Neural cell (in vitro differentiated cells): ENCODE measurements at regions not wholly inside any gene's neighbourhood (a gene's known extent, or its start where the extent isn't known, plus 50 kb on each side); places are given as distances from the start of the nearest gene placed in this dataset.

Experiments used
- H2AFZ ChIP-seq: fragments of 200-600, 300-800 bp; sonication (generic), shearing (Covaris generic); 2 replicates; pipeline ENCODE4 v1.6.0; 2014; ENCODE audit warnings: low read depth, mild to moderate bottlenecking, antibody characterized with exemption, low read length, moderate library complexity
- H3F3A ChIP-seq: fragments of 200-600 bp; shearing (Covaris generic); 2 replicates; pipeline ENCODE4 v1.6.1; 2016; ENCODE audit warnings: mild to moderate bottlenecking, moderate library complexity, mixed read lengths, antibody characterized with exemption, low read length; ENCODE audit not compliant: insufficient read depth, poor library complexity, severe bottlenecking
- H3K27ac ChIP-seq: fragments of 200-600, 300-800 bp; sonication (generic), shearing (Covaris generic); 2 replicates; pipeline ENCODE4 v1.5.1; 2014; ENCODE audit warnings: mild to moderate bottlenecking, low read length, moderate library complexity
- H3K27me3 ChIP-seq: fragments of 300-800, 200-600 bp; sonication (generic), shearing (Covaris generic); 2 replicates; pipeline ENCODE4 v1.6.0; 2014; ENCODE audit warnings: mild to moderate bottlenecking, low read depth, low read length, moderate library complexity; ENCODE audit not compliant: insufficient read depth
- H3K36me3 ChIP-seq: fragments of 300-800, 200-600 bp; sonication (generic), shearing (Covaris generic); 2 replicates; pipeline ENCODE4 v1.5.1; 2014; ENCODE audit warnings: mild to moderate bottlenecking, antibody characterized with exemption, low read length, moderate library complexity; ENCODE audit not compliant: insufficient read depth
- H3K4me2 ChIP-seq: fragments of 300-800, 200-600 bp; sonication (generic), shearing (Covaris generic); 2 replicates; pipeline ENCODE4 v1.6.0; 2014; ENCODE audit warnings: mild to moderate bottlenecking, low read length
- H3K4me3 ChIP-seq: fragments of 300-800, 200-600 bp; sonication (generic), shearing (Covaris generic); 2 replicates; pipeline ENCODE4 v1.5.1; 2014; ENCODE audit warnings: mild to moderate bottlenecking, low read length, moderate library complexity
- H3K79me2 ChIP-seq: fragments of 200-600 bp; shearing (Covaris generic); replicated peaks from 2 replicates; pipeline ENCODE4 v1.6.0; 2014; ENCODE audit warnings: mild to moderate bottlenecking, low read length, moderate library complexity; ENCODE audit not compliant: insufficient read depth
- H3K9ac ChIP-seq: fragments of 300-800, 200-600 bp; sonication (generic), shearing (Covaris generic); 2 replicates; pipeline ENCODE4 v1.6.1; 2016; ENCODE audit warnings: mild to moderate bottlenecking, low read length, mixed read lengths
- H3K9me2 ChIP-seq: fragments of 200-600 bp; shearing (Covaris generic); 2 replicates; pipeline ENCODE4 v1.6.1; 2016; ENCODE audit warnings: mild to moderate bottlenecking, low read length, mixed read lengths; ENCODE audit not compliant: insufficient read depth
- H3K9me3 ChIP-seq: fragments of 200-600, 300-800 bp; sonication (generic), shearing (Covaris generic); 2 replicates; pipeline ENCODE4 v1.6.1; 2016; ENCODE audit warnings: mild to moderate bottlenecking, mixed run types, low read length, moderate library complexity, mixed read lengths
- H4K20me1 ChIP-seq: fragments of 200-600 bp; shearing (Covaris generic); 2 replicates; pipeline ENCODE4 v1.6.1; 2016; ENCODE audit warnings: mild to moderate bottlenecking, mixed run types; ENCODE audit not compliant: insufficient read depth
- EP300 ChIP-seq: fragments of 450-650 bp; conservative IDR thresholded peaks from 2 replicates; pipeline ENCODE4 v1.6.1; 2014; ENCODE audit warnings: antibody characterized with exemption, mild to moderate bottlenecking, moderate library complexity; ENCODE audit not compliant: poor library complexity, severe bottlenecking
- EZH2 ChIP-seq: fragments of 200-600, 300-800 bp; shearing (Covaris generic), sonication (generic); IDR thresholded peaks from 2 replicates; pipeline ENCODE4 v1.6.1; 2014; ENCODE audit warnings: antibody characterized with exemption, low read length, borderline replicate concordance, mild to moderate bottlenecking; ENCODE audit not compliant: insufficient read depth, poor library complexity, severe bottlenecking
- MXI1 ChIP-seq: fragments of 450-650 bp; conservative IDR thresholded peaks from 2 replicates; pipeline ENCODE4 v1.6.1; 2014; ENCODE audit warnings: antibody characterized with exemption, mild to moderate bottlenecking; ENCODE audit not compliant: poor library complexity, severe bottlenecking
- POLR2AphosphoS5 ChIP-seq: IDR thresholded peaks from 2 replicates; pipeline ENCODE4 v1.6.1; 2012
- RAD21 ChIP-seq: fragments of 450-650 bp; conservative IDR thresholded peaks from 2 replicates; pipeline ENCODE4 v1.6.1; 2014; ENCODE audit warnings: antibody characterized with exemption, mild to moderate bottlenecking, moderate library complexity
- SMC3 ChIP-seq: fragments of 450-650 bp; conservative IDR thresholded peaks from 2 replicates; pipeline ENCODE4 v1.6.1; 2014; ENCODE audit warnings: antibody characterized with exemption, mild to moderate bottlenecking, moderate library complexity; ENCODE audit not compliant: poor library complexity
- TAF1 ChIP-seq: IDR thresholded peaks from 2 replicates; pipeline ENCODE4 v1.6.1; 2012; ENCODE audit warnings: low read depth
- TF ChIP-seq, protein P1 (sequence below): IDR thresholded peaks from 2 replicates; pipeline ENCODE4 v1.6.1; 2012; ENCODE audit warnings: borderline replicate concordance
- TF ChIP-seq, protein P2 (sequence below): fragments of 450-650 bp; IDR thresholded peaks from 2 replicates; pipeline ENCODE4 v1.5.1; 2014; ENCODE audit warnings: antibody characterized with exemption, mild to moderate bottlenecking, moderate library complexity; ENCODE audit not compliant: poor library complexity, severe bottlenecking

DNA sequence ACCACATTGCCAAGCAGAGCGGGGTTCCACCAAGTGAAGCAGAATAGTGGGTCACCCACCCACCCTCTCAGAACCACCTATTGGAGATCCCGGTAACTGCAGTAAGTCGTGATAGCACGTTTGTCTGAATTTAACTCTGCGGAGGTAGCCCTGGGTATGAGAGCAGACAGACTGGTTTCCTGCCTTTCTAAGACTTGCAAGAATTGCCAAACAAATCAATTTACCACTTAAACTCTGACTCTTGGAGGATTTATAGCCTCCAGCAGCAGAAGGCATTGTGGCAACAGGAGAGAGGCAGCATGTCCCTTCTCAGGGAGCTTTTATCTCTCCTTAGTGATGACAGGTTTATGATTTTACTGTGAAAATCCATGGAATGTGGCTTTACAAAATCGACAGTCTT is 287.9 kb upstream of the FMN2 start:
- no peak overlapping the region for H3K4me2 ChIP-seq
- no peaks in the 10 kb centered on the region for H3K27me3 ChIP-seq
- no peak overlapping the region for H3K4me3 ChIP-seq
- no peaks in the 10 kb centered on the region for H3K9me2 ChIP-seq
- H3K9ac ChIP-seq: no peak overlapping the region
- H3F3A ChIP-seq: no peaks in the 10 kb centered on the region
- H3K36me3 ChIP-seq: no peaks in the 10 kb centered on the region
- no peaks in the 10 kb centered on the region for H3K79me2 ChIP-seq
- no peaks in the 10 kb centered on the region for H4K20me1 ChIP-seq
- no peaks in the 10 kb centered on the region for H3K9me3 ChIP-seq
- no peak overlapping the region for H3K27ac ChIP-seq
- H2AFZ ChIP-seq: no peak overlapping the region
- TF ChIP-seq, protein P1, sequence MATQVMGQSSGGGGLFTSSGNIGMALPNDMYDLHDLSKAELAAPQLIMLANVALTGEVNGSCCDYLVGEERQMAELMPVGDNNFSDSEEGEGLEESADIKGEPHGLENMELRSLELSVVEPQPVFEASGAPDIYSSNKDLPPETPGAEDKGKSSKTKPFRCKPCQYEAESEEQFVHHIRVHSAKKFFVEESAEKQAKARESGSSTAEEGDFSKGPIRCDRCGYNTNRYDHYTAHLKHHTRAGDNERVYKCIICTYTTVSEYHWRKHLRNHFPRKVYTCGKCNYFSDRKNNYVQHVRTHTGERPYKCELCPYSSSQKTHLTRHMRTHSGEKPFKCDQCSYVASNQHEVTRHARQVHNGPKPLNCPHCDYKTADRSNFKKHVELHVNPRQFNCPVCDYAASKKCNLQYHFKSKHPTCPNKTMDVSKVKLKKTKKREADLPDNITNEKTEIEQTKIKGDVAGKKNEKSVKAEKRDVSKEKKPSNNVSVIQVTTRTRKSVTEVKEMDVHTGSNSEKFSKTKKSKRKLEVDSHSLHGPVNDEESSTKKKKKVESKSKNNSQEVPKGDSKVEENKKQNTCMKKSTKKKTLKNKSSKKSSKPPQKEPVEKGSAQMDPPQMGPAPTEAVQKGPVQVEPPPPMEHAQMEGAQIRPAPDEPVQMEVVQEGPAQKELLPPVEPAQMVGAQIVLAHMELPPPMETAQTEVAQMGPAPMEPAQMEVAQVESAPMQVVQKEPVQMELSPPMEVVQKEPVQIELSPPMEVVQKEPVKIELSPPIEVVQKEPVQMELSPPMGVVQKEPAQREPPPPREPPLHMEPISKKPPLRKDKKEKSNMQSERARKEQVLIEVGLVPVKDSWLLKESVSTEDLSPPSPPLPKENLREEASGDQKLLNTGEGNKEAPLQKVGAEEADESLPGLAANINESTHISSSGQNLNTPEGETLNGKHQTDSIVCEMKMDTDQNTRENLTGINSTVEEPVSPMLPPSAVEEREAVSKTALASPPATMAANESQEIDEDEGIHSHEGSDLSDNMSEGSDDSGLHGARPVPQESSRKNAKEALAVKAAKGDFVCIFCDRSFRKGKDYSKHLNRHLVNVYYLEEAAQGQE: no peak
- TF ChIP-seq, protein P2, sequence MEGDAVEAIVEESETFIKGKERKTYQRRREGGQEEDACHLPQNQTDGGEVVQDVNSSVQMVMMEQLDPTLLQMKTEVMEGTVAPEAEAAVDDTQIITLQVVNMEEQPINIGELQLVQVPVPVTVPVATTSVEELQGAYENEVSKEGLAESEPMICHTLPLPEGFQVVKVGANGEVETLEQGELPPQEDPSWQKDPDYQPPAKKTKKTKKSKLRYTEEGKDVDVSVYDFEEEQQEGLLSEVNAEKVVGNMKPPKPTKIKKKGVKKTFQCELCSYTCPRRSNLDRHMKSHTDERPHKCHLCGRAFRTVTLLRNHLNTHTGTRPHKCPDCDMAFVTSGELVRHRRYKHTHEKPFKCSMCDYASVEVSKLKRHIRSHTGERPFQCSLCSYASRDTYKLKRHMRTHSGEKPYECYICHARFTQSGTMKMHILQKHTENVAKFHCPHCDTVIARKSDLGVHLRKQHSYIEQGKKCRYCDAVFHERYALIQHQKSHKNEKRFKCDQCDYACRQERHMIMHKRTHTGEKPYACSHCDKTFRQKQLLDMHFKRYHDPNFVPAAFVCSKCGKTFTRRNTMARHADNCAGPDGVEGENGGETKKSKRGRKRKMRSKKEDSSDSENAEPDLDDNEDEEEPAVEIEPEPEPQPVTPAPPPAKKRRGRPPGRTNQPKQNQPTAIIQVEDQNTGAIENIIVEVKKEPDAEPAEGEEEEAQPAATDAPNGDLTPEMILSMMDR: no peak
- TF ChIP-seq EP300 (no peak), SMC3 (no peak), POLR2AphosphoS5 (no peak), EZH2 (no peak), TAF1 (no peak), RAD21 (no peak), MXI1 (no peak)

DNA sequence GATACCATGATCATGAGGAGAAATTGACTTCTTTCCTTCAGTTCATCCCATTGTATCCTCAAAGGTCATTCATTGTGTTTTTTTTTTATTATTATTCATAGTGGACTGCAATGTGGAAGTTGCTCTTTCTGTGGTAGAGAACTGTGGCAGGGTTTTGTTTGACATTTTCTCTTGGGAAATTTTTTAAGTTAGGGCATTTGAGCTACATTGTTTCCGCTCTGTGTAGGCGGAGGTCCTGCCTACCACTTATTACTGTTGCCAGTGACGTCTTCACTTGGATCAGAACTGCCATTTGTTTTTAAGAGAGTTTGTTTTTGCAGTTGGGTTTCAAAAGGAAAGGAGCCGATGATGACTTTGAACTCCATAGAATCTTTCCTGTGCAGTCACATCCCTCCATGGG is 287.4 kb upstream of the FMN2 start:
- H3K27ac ChIP-seq: no peak overlapping the region
- no peaks in the 10 kb centered on the region for H3K79me2 ChIP-seq

More for the DNA sequence above, 287.4 kb upstream of the FMN2 start:
- no peak overlapping the region for H3K4me3 ChIP-seq
- no peaks in the 10 kb centered on the region for H3K27me3 ChIP-seq
- no peaks in the 10 kb centered on the region for H3F3A ChIP-seq
- H3K9me2 ChIP-seq: no peaks in the 10 kb centered on the region
- H3K9me3 ChIP-seq: no peaks in the 10 kb centered on the region
- no peak overlapping the region for H2AFZ ChIP-seq
- H3K4me2 ChIP-seq: no peak overlapping the region
- no peaks in the 10 kb centered on the region for H3K36me3 ChIP-seq
- no peak overlapping the region for H3K9ac ChIP-seq
- no peak for TF ChIP-seq EZH2
- no peak for TF ChIP-seq POLR2AphosphoS5
- TF ChIP-seq, protein P2: no peak
- TF ChIP-seq MXI1: no peak
- TF ChIP-seq, protein P1: no peak
- no peak for TF ChIP-seq TAF1
- TF ChIP-seq EP300: no peak
- no peak for TF ChIP-seq SMC3
- TF ChIP-seq RAD21: no peak
- H4K20me1 ChIP-seq: no peaks in the 10 kb centered on the region
